Neural cell (in vitro differentiated cells): ENCODE measurements at regions not wholly inside any gene's neighbourhood (a gene's known extent, or its start where the extent isn't known, plus 50 kb on each side); places are given as distances from the start of the nearest gene placed in this dataset.
A peak's percentile ranks its signal among the peaks of the same experiment; 100 is the strongest.

ENCODE experiments used
- H2AFZ ChIP-seq: fragments of 200-600, 300-800 bp; sonication (generic), shearing (Covaris generic); 2 replicates; pipeline ENCODE4 v1.6.0; 2014; ENCODE audit warnings: low read depth, mild to moderate bottlenecking, antibody characterized with exemption, low read length, moderate library complexity
- H3F3A ChIP-seq: fragments of 200-600 bp; shearing (Covaris generic); 2 replicates; pipeline ENCODE4 v1.6.1; 2016; ENCODE audit warnings: mild to moderate bottlenecking, moderate library complexity, mixed read lengths, antibody characterized with exemption, low read length; ENCODE audit not compliant: insufficient read depth, poor library complexity, severe bottlenecking
- H3K27ac ChIP-seq: fragments of 200-600, 300-800 bp; sonication (generic), shearing (Covaris generic); 2 replicates; pipeline ENCODE4 v1.5.1; 2014; ENCODE audit warnings: mild to moderate bottlenecking, low read length, moderate library complexity
- H3K27me3 ChIP-seq: fragments of 300-800, 200-600 bp; sonication (generic), shearing (Covaris generic); 2 replicates; pipeline ENCODE4 v1.6.0; 2014; ENCODE audit warnings: mild to moderate bottlenecking, low read depth, low read length, moderate library complexity; ENCODE audit not compliant: insufficient read depth
- H3K36me3 ChIP-seq: fragments of 300-800, 200-600 bp; sonication (generic), shearing (Covaris generic); 2 replicates; pipeline ENCODE4 v1.5.1; 2014; ENCODE audit warnings: mild to moderate bottlenecking, antibody characterized with exemption, low read length, moderate library complexity; ENCODE audit not compliant: insufficient read depth
- H3K4me2 ChIP-seq: fragments of 300-800, 200-600 bp; sonication (generic), shearing (Covaris generic); 2 replicates; pipeline ENCODE4 v1.6.0; 2014; ENCODE audit warnings: mild to moderate bottlenecking, low read length
- H3K4me3 ChIP-seq: fragments of 300-800, 200-600 bp; sonication (generic), shearing (Covaris generic); 2 replicates; pipeline ENCODE4 v1.5.1; 2014; ENCODE audit warnings: mild to moderate bottlenecking, low read length, moderate library complexity
- H3K79me2 ChIP-seq: fragments of 200-600 bp; shearing (Covaris generic); replicated peaks from 2 replicates; pipeline ENCODE4 v1.6.0; 2014; ENCODE audit warnings: mild to moderate bottlenecking, low read length, moderate library complexity; ENCODE audit not compliant: insufficient read depth
- H3K9ac ChIP-seq: fragments of 300-800, 200-600 bp; sonication (generic), shearing (Covaris generic); 2 replicates; pipeline ENCODE4 v1.6.1; 2016; ENCODE audit warnings: mild to moderate bottlenecking, low read length, mixed read lengths
- H3K9me2 ChIP-seq: fragments of 200-600 bp; shearing (Covaris generic); 2 replicates; pipeline ENCODE4 v1.6.1; 2016; ENCODE audit warnings: mild to moderate bottlenecking, low read length, mixed read lengths; ENCODE audit not compliant: insufficient read depth
- H3K9me3 ChIP-seq: fragments of 200-600, 300-800 bp; sonication (generic), shearing (Covaris generic); 2 replicates; pipeline ENCODE4 v1.6.1; 2016; ENCODE audit warnings: mild to moderate bottlenecking, mixed run types, low read length, moderate library complexity, mixed read lengths
- H4K20me1 ChIP-seq: fragments of 200-600 bp; shearing (Covaris generic); 2 replicates; pipeline ENCODE4 v1.6.1; 2016; ENCODE audit warnings: mild to moderate bottlenecking, mixed run types; ENCODE audit not compliant: insufficient read depth
- CTCF ChIP-seq: fragments of 450-650 bp; IDR thresholded peaks from 2 replicates; pipeline ENCODE4 v1.5.1; 2014; ENCODE audit warnings: antibody characterized with exemption, mild to moderate bottlenecking, moderate library complexity; ENCODE audit not compliant: poor library complexity, severe bottlenecking
- EP300 ChIP-seq: fragments of 450-650 bp; conservative IDR thresholded peaks from 2 replicates; pipeline ENCODE4 v1.6.1; 2014; ENCODE audit warnings: antibody characterized with exemption, mild to moderate bottlenecking, moderate library complexity; ENCODE audit not compliant: poor library complexity, severe bottlenecking
- EZH2 ChIP-seq: fragments of 200-600, 300-800 bp; shearing (Covaris generic), sonication (generic); IDR thresholded peaks from 2 replicates; pipeline ENCODE4 v1.6.1; 2014; ENCODE audit warnings: antibody characterized with exemption, low read length, borderline replicate concordance, mild to moderate bottlenecking; ENCODE audit not compliant: insufficient read depth, poor library complexity, severe bottlenecking
- MXI1 ChIP-seq: fragments of 450-650 bp; conservative IDR thresholded peaks from 2 replicates; pipeline ENCODE4 v1.6.1; 2014; ENCODE audit warnings: antibody characterized with exemption, mild to moderate bottlenecking; ENCODE audit not compliant: poor library complexity, severe bottlenecking
- POLR2AphosphoS5 ChIP-seq: IDR thresholded peaks from 2 replicates; pipeline ENCODE4 v1.6.1; 2012
- RAD21 ChIP-seq: fragments of 450-650 bp; conservative IDR thresholded peaks from 2 replicates; pipeline ENCODE4 v1.6.1; 2014; ENCODE audit warnings: antibody characterized with exemption, mild to moderate bottlenecking, moderate library complexity
- SMC3 ChIP-seq: fragments of 450-650 bp; conservative IDR thresholded peaks from 2 replicates; pipeline ENCODE4 v1.6.1; 2014; ENCODE audit warnings: antibody characterized with exemption, mild to moderate bottlenecking, moderate library complexity; ENCODE audit not compliant: poor library complexity
- TAF1 ChIP-seq: IDR thresholded peaks from 2 replicates; pipeline ENCODE4 v1.6.1; 2012; ENCODE audit warnings: low read depth
- TF ChIP-seq, protein P1 (sequence below): IDR thresholded peaks from 2 replicates; pipeline ENCODE4 v1.6.1; 2012; ENCODE audit warnings: borderline replicate concordance

GRCh38 chr3:66819993-66820501, 178.1 kb upstream of the KBTBD8 start:
- Histone ChIP-seq H3K36me3 (no peaks in the 10 kb centered on the region), H3K27me3 (no peaks in the 10 kb centered on the region), H3K4me2 (no peak overlapping the region), H3K9me2 (no peaks in the 10 kb centered on the region), H3K9me3 (no peaks in the 10 kb centered on the region), H2AFZ (no peak overlapping the region), H4K20me1 (no peaks in the 10 kb centered on the region), H3K79me2 (no peaks in the 10 kb centered on the region), H3K9ac (no peak overlapping the region), H3K4me3 (no peak overlapping the region), H3F3A (no peaks in the 10 kb centered on the region), H3K27ac (no peak overlapping the region)
- no peak for TF ChIP-seq EP300
- no peak for TF ChIP-seq TAF1
- TF ChIP-seq, protein P1, sequence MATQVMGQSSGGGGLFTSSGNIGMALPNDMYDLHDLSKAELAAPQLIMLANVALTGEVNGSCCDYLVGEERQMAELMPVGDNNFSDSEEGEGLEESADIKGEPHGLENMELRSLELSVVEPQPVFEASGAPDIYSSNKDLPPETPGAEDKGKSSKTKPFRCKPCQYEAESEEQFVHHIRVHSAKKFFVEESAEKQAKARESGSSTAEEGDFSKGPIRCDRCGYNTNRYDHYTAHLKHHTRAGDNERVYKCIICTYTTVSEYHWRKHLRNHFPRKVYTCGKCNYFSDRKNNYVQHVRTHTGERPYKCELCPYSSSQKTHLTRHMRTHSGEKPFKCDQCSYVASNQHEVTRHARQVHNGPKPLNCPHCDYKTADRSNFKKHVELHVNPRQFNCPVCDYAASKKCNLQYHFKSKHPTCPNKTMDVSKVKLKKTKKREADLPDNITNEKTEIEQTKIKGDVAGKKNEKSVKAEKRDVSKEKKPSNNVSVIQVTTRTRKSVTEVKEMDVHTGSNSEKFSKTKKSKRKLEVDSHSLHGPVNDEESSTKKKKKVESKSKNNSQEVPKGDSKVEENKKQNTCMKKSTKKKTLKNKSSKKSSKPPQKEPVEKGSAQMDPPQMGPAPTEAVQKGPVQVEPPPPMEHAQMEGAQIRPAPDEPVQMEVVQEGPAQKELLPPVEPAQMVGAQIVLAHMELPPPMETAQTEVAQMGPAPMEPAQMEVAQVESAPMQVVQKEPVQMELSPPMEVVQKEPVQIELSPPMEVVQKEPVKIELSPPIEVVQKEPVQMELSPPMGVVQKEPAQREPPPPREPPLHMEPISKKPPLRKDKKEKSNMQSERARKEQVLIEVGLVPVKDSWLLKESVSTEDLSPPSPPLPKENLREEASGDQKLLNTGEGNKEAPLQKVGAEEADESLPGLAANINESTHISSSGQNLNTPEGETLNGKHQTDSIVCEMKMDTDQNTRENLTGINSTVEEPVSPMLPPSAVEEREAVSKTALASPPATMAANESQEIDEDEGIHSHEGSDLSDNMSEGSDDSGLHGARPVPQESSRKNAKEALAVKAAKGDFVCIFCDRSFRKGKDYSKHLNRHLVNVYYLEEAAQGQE = no peak
- no peak for TF ChIP-seq EZH2
- TF ChIP-seq SMC3 = no peak
- no peak for TF ChIP-seq MXI1
- no peak for TF ChIP-seq POLR2AphosphoS5
- TF ChIP-seq CTCF = no peak
- no peak for TF ChIP-seq RAD21

DNA sequence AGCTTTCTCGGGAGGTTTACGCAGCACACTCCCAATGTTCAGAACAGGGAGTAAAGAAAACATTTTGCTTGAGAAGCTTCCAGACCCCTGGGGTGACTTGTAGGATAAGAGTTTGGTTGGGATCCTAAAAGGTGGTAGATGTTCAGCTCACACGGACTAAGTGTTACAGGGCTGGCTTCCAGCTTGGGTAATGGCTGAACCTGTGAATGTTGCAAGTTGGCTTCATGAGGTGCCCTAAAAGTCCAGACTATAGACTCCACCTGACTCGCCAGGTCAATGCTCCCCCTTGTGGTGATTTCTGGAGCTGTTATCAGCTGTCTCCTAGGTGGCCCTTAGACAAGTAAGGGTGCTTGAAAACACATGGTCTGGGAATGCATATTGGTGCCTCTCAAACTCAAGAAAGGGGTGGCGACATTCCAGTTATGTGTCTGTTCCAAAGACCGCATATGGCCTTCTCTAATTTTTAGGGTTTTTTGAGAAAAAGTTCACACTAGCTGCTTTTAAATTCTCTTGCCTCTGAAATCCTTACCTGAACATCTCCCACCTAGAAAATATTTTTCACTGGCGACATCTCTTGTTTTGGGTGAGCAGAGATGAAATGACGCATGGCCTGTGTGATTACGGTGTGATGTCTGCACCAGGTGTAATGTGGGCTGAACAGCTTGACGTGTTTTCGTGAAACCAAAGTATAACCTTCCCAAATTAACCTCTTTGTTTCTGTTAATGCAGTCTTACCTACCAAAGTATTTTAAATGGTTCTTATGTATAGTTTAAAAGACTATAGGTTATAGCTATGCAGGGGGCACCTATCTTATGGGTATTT, 175.7 kb upstream of the KBTBD8 start:
- Histone ChIP-seq H3K36me3 (no peaks in the 10 kb centered on the region), H3F3A (no peaks in the 10 kb centered on the region), H4K20me1 (no peaks in the 10 kb centered on the region), H3K27me3 (no peaks in the 10 kb centered on the region), H3K79me2 (no peaks in the 10 kb centered on the region), H3K9ac (no peak overlapping the region), H3K9me2 (no peaks in the 10 kb centered on the region), H3K9me3 (no peaks in the 10 kb centered on the region), H2AFZ (no peak overlapping the region), H3K4me3 (no peak overlapping the region), H3K27ac (no peak overlapping the region), H3K4me2 (no peak overlapping the region)
- TF ChIP-seq, protein P1 = no peak
- no peak for TF ChIP-seq POLR2AphosphoS5
- TF ChIP-seq MXI1 = no peak
- TF ChIP-seq CTCF = peak; percentile 42
- no peak for TF ChIP-seq SMC3
- no peak for TF ChIP-seq EZH2
- no peak for TF ChIP-seq EP300
